NCI-H226 (cell line): ENCODE measurements at regions not wholly inside any gene's neighbourhood (a gene's known extent, or its start where the extent isn't known, plus 50 kb on each side); places are given as distances from the start of the nearest gene placed in this dataset.

Source experiments
- DNase-seq: peaks from one replicate; pipeline ENCODE4 v3.0.0-alpha.2; 2015

DNA sequence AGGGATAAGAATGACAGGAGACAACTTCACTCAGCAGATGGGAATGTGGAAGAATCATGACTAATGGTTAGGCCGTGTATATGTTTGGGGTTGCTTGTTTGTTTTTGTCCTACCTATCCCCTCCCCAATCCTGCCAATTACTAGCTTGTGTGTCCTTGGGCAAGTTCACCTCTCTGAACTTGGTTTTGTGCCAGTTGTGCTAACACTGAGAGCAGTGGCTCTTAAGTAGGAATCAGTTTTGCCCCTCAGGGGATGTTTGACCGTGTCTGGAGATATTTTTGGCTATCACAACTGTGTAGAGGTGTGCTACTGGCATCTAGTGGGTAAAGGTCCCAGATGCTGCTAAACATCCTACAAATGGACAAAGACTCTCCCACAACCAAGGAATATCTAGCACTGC, 287.0 kb downstream of the DMRT2 start:
- no peak for DNase-seq

GRCh38 chr9:1340390-1340789, 290.2 kb downstream of the DMRT2 start:
- DNase-seq: no peak

GRCh38 chr9:1353291-1353690, 303.1 kb downstream of the DMRT2 start:
- DNase-seq: no peak

- no peak for DNase-seq
Measured at GRCh38 chr9:1354086-1354485, 303.9 kb downstream of the DMRT2 start.

- no peak for DNase-seq
Measured at GRCh38 chr9:1354606-1355005, 304.4 kb downstream of the DMRT2 start.

- DNase-seq: no peak
Measured at GRCh38 chr9:1355656-1356055, 305.5 kb downstream of the DMRT2 start.

GRCh38 chr9:1362845-1363244, 312.7 kb downstream of the DMRT2 start:
- DNase-seq: no peak

DNA sequence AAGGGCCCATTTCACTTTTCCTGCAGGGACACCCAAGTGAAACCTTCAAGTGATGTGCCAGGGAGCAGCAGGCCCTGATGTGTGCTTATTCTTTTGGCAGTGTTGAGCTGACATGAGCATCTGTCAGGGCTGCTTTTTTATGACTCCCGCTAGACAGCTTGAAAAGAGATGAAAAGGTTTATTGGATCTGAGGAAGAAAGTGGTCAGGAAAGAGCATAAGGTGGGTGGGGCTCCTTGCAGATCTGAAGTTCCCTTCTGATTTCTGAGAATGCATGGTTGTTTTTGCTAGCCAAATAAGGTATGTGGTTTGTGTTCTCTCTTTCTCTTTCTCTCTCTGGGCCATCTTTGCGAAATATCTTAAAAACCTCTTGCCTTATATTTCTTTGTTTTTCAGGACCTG, 316.1 kb downstream of the DMRT2 start:
- no peak for DNase-seq

GRCh38 chr9:1369297-1369696, 319.1 kb downstream of the DMRT2 start:
- DNase-seq: no peak

DNA sequence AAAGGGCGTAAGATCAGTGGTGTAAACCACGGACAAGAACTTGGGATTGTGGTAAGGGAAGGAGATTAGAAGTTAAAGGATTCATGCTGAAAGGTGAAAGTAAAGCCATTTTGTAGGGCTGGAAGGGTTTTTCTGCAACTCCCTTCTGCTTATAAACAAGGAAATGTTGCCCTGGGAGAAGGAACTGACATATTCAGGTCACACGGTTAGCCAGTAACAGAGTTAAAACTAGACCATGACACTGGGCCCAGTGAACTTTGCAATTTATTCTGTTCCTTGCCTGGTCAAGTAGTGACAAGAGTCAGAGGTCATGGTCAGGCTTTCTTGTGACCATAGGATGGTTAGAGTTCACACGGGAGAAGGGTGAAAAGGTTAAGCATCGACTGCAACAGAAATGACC, 323.3 kb downstream of the DMRT2 start:
- no peak for DNase-seq

DNA sequence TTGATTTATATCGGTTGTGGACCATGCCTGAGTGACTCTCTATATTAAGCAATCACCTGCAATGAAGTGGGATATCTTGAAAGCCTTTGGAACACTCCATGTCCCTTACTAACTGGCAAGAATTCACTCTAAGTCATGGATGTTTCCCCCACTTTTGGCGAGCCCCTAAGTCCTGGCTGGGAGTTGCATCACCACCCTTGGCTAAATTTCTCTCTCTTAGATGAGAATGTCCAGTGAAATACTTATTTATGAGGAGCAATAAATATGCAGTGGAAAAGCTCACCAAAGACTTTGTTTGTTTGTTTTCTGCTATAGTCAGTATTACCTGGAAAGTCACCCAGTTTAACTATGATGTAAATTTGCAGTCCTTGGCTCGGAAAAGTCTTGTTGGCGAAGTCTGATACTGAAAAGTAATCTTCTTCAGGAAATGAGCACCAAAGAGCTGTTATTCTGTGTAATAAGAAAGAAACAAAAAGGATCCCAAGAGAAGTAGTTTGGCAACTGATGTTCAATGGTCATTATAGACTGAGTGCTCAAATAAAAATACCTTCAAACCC, 333.8 kb downstream of the DMRT2 start:
- DNase-seq: no peak

GRCh38 chr9:1384816-1385215, 334.7 kb downstream of the DMRT2 start:
- no peak for DNase-seq

- DNase-seq: no peak
Measured at GRCh38 chr9:1386420-1386819, 336.3 kb downstream of the DMRT2 start.

DNA sequence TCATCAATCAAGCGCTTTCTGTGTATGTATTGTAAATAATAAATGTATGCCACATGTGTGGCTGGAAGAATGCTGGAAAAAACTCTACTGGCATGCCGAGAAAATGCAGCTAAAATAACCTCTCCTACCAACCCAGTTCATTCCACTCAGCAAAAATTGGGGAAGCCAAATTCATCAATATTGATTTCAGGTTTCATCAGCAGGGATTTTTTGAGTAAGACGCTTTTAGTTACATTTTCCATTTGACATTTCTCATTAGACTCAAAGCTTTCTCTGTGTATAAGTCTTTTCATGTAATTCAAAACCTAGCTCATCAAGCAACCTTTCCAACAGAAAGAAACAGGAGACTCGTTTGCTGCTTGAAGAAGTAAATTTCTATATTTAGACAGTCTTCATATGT, 338.1 kb downstream of the DMRT2 start:
- DNase-seq: no peak

DNA sequence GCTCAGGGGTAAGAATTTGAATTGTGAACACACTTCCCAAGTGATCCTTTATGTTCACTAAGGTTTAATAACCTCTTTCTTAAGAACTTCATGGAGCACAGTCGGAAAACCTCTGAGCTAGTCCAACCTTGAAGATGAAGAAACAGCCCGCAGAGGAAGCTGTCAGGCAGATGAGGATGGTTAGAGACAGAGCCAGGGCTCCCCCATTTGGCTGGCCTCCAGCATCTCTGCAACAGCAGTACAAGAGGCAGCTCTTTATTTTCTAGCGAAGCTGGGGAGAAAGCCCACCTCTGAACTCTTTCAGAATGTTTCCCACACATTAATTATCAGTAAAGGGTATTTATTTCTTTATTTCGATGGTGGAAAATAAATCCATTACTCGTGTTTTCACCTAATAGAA, 350.8 kb downstream of the DMRT2 start:
- DNase-seq: no peak

DNA sequence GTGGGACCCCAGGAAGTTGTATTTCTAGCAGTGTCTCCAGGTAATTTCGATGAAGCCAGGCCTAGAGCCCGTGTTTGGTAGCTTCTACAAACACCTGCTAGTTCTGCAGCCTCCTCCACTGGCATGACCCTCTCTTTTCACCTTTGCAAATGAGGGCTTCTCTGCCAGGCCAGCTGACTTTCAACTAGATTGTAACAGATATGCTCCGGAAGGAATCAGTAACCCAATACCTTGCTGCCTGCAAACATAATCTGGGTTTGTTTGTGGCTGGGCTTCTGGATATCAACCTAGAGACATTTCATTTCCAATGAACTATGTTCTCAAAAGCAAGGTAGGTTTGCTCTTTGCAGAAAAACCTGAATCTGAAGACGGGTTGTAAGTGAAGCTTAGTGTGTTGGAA, 354.8 kb downstream of the DMRT2 start:
- DNase-seq: no peak

DNA sequence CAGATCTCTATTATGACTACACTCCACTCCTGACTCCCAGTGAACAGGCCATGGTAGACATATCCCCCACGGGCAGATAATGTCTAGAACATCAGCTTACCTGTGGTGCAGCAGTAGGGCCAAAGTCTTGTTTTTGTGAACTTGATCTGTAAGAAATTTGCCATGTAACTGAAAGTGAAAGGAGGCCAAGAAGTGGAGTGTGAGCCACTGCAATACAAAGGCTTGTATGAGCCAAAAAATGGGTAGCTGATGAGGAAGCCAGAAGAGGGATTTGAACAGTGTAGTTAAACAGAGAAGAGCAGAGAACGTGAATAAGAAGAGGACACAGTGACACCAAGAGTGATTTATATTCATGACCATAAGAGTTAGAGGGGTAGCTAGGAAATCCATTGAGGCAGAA, 361.7 kb downstream of the DMRT2 start:
- no peak for DNase-seq

- no peak for DNase-seq
Measured at GRCh38 chr9:1414711-1415131, 364.6 kb downstream of the DMRT2 start.

GRCh38 chr9:1415146-1415545, 365.0 kb downstream of the DMRT2 start:
- no peak for DNase-seq

DNA sequence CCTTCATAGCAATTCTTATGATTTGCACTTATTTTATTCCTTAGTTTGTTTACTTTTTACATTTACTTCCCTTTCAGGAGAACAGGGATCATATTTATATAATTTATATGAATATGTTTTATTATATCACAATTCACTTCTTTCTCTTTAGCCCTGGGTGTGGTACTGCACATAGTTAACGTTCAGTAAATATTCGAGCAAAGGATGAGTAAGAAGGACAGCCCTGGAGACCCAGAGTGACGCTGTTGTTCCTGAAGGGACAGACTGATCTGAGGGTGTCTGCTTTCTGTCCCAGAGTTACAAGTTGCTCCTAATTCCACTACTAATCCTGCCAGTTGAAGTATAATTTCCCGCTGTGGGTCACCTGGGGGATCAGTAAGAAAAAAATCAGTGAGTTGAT, 366.1 kb downstream of the DMRT2 start:
- DNase-seq: no peak

DNA sequence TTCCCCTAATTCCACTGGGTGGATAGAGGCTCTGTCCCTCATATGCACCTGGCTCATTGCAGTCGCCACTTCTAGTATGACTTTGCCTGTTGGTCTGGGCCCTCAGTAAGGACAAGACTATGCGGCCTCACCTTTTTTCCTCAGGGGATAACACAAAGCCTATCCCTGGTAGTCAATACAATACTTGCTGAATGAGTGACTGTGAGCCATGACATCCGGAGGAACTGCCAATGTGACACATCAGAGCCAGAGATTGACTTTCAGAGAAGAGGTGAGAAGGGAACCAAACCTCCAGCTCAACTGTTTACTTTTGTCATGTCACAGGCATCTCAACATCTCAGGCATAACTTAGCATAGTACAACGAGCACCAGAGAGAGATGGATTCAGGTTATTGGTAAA, 371.3 kb downstream of the DMRT2 start:
- DNase-seq: no peak

DNA sequence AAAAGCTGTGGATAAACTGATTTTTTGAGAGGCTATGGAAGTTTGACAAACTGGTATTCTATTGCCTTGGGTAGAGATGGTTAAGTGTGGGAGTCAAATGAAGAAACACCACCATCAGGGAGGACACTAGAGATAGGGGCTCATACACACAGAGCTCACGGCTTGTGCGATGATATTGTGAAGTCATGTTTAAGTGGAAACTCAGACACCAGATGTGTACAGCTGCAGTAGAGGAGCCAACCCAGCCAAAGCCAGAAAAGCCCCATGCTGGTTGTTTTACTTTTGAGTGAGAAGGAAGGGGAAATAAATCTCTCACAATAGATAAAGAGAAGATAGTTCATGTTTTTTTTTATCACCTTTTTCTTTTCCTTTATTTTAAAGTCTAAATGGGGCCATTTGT, 377.7 kb downstream of the DMRT2 start:
- DNase-seq: no peak

- no peak for DNase-seq
Measured at GRCh38 chr9:1429297-1429696, 379.1 kb downstream of the DMRT2 start.

DNA sequence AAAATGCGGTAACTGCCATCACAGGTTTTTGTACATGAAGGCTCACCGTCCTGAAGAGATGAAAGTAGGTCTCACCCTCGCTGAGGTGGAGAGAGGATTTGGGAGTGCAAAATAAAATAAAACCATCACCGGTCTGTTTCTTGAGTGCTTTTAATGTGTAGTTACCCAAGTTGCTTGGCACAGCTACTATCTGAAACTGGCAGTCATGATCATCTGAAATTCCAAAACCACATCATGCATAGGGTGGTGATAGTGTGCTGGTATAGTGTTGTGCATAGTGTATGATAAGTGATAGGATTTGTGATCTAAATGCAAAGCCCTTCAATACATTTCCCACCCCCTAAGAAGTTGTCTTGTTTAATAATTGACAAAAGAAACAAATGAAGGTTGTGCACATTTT, 381.3 kb downstream of the DMRT2 start:
- no peak for DNase-seq

- DNase-seq: no peak
Measured at GRCh38 chr9:1434052-1434767, 384.1 kb downstream of the DMRT2 start.
